ENCODE measurements at regions not wholly inside any gene's neighbourhood (a gene's known extent, or its start where the extent isn't known, plus 50 kb on each side); places are given as distances from the start of the nearest gene placed in this dataset.

DNA sequence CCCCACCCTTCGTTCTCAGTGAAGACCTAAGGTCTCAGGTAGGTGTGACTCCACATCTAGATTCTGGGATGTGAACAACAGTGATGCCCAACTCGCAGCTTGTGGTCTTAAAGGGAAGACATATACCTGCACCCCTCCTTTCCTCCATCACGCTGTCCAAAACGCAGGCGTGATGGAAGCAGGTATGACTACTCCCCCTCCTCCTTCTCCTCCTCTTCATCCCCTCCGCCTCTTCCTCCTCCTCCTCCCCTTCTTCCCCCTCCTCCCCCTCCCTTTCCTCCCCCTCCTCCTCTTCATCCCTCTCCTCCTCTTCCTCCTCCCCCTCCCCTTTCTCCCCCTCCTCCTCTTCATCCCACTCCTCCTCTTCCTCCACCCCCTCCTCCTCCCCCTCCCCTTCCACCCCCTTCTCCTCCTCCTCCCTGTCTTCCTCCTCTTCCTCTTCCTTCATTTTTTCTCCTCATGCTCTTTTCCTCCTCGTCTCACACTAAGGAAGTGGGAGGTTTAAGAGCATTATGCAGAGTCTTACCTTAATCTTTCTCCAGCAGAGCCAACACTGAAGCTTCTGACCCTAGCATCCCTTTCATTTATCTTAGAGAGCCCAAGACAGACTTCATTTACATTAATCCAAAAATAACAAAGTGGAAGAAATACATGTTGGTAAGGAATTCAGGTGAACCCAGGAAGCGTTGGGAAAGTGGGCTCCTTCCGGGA lies 352.5 kb downstream of the FOXL1 start:
- TF ChIP-seq, protein P1, sequence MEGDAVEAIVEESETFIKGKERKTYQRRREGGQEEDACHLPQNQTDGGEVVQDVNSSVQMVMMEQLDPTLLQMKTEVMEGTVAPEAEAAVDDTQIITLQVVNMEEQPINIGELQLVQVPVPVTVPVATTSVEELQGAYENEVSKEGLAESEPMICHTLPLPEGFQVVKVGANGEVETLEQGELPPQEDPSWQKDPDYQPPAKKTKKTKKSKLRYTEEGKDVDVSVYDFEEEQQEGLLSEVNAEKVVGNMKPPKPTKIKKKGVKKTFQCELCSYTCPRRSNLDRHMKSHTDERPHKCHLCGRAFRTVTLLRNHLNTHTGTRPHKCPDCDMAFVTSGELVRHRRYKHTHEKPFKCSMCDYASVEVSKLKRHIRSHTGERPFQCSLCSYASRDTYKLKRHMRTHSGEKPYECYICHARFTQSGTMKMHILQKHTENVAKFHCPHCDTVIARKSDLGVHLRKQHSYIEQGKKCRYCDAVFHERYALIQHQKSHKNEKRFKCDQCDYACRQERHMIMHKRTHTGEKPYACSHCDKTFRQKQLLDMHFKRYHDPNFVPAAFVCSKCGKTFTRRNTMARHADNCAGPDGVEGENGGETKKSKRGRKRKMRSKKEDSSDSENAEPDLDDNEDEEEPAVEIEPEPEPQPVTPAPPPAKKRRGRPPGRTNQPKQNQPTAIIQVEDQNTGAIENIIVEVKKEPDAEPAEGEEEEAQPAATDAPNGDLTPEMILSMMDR (tag by site-specific recombination; IDR thresholded peaks at IDR 0.05) = no peak
- TF ChIP-seq ZNF138 (tag by site-specific recombination; IDR thresholded peaks at IDR 0.05; ENCODE audit: borderline replicate concordance) = no peak
- TF ChIP-seq ZNF121 (tag by site-specific recombination; IDR thresholded peaks at IDR 0.05) = no peak
- no peak for TF ChIP-seq ZNF529 (tag by site-specific recombination; IDR thresholded peaks at IDR 0.05; ENCODE audit: insufficient replicate concordance)
- TF ChIP-seq ZBTB7A (tag by site-specific recombination; IDR thresholded peaks at IDR 0.05; ENCODE audit: low read depth) = no peak
- no peak for TF ChIP-seq YY1 (tag by site-specific recombination; IDR thresholded peaks at IDR 0.05)
- no peak for TF ChIP-seq ZBTB21 (tag by site-specific recombination; IDR thresholded peaks at IDR 0.05)
- no peak for TF ChIP-seq ZNF530 (tag by site-specific recombination; IDR thresholded peaks at IDR 0.05; ENCODE audit: low read depth)
- TF ChIP-seq, protein P2, sequence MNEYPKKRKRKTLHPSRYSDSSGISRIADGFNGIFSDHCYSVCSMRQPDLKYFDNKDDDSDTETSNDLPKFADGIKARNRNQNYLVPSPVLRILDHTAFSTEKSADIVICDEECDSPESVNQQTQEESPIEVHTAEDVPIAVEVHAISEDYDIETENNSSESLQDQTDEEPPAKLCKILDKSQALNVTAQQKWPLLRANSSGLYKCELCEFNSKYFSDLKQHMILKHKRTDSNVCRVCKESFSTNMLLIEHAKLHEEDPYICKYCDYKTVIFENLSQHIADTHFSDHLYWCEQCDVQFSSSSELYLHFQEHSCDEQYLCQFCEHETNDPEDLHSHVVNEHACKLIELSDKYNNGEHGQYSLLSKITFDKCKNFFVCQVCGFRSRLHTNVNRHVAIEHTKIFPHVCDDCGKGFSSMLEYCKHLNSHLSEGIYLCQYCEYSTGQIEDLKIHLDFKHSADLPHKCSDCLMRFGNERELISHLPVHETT (tag by site-specific recombination; IDR thresholded peaks at IDR 0.05) = no peak
- TF ChIP-seq, protein P3, sequence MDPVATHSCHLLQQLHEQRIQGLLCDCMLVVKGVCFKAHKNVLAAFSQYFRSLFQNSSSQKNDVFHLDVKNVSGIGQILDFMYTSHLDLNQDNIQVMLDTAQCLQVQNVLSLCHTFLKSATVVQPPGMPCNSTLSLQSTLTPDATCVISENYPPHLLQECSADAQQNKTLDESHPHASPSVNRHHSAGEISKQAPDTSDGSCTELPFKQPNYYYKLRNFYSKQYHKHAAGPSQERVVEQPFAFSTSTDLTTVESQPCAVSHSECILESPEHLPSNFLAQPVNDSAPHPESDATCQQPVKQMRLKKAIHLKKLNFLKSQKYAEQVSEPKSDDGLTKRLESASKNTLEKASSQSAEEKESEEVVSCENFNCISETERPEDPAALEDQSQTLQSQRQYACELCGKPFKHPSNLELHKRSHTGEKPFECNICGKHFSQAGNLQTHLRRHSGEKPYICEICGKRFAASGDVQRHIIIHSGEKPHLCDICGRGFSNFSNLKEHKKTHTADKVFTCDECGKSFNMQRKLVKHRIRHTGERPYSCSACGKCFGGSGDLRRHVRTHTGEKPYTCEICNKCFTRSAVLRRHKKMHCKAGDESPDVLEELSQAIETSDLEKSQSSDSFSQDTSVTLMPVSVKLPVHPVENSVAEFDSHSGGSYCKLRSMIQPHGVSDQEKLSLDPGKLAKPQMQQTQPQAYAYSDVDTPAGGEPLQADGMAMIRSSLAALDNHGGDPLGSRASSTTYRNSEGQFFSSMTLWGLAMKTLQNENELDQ (tag by site-specific recombination; IDR thresholded peaks at IDR 0.05; ENCODE audit: low read depth) = no peak
